MM.1S (cell line): ENCODE measurements at regions not wholly inside any gene's neighbourhood (a gene's known extent, or its start where the extent isn't known, plus 50 kb on each side); places are given as distances from the start of the nearest gene placed in this dataset.

Source experiments
- DNase-seq: peaks from one replicate; pipeline ENCODE4 v3.0.0-alpha.2; 2015
- H2AFZ ChIP-seq: fragments of 300-600 bp; sonication (generic); 2 replicates; pipeline ENCODE4 v1.6.0; 2016; ENCODE audit warnings: antibody characterized with exemption, low read length
- H3F3A ChIP-seq: fragments of 300-600 bp; sonication (generic); 2 replicates; pipeline ENCODE4 v1.6.1; 2016; ENCODE audit warnings: mild to moderate bottlenecking, antibody characterized with exemption, low read length, moderate library complexity, mixed read lengths; ENCODE audit not compliant: insufficient read depth
- H3K27ac ChIP-seq: fragments of 300-600 bp; sonication (generic); 2 replicates; pipeline ENCODE4 v1.5.1; 2016; ENCODE audit warnings: mild to moderate bottlenecking, low read length
- H3K27me3 ChIP-seq: fragments of 300-600 bp; sonication (generic); replicated peaks from 2 replicates; pipeline ENCODE4 v1.6.0; 2016; ENCODE audit warnings: low read length; ENCODE audit not compliant: insufficient read depth
- H3K36me3 ChIP-seq: fragments of 300-600 bp; sonication (generic); replicated peaks from 2 replicates; pipeline ENCODE4 v1.6.1; 2016; ENCODE audit warnings: mild to moderate bottlenecking, low read length, mixed read lengths; ENCODE audit not compliant: insufficient read depth
- H3K4me1 ChIP-seq: fragments of 300-600 bp; sonication (generic); 2 replicates; pipeline ENCODE4 v1.6.1; 2016; ENCODE audit warnings: low read length, mixed read lengths
- H3K4me2 ChIP-seq: fragments of 300-600 bp; sonication (generic); 2 replicates; pipeline ENCODE4 v1.6.0; 2016; ENCODE audit warnings: low read depth, low read length
- H3K4me3 ChIP-seq: fragments of 300-600 bp; sonication (generic); 2 replicates; pipeline ENCODE4 v1.5.1; 2016; ENCODE audit warnings: low read length, mixed read lengths
- H3K79me2 ChIP-seq: fragments of 300-600 bp; sonication (generic); 2 replicates; pipeline ENCODE4 v1.6.1; 2016; ENCODE audit warnings: mixed run types, low read length, mixed read lengths
- H3K9ac ChIP-seq: fragments of 300-600 bp; sonication (generic); 2 replicates; pipeline ENCODE4 v1.6.1; 2016; ENCODE audit warnings: low read length, mixed read lengths
- H3K9me2 ChIP-seq: fragments of 300-600 bp; sonication (generic); replicated peaks from 2 replicates; pipeline ENCODE4 v1.6.1; 2016; ENCODE audit warnings: mild to moderate bottlenecking, low read length, mixed read lengths; ENCODE audit not compliant: insufficient read depth
- H3K9me3 ChIP-seq: fragments of 300-600 bp; sonication (generic); replicated peaks from 2 replicates; pipeline ENCODE4 v1.6.1; 2016; ENCODE audit warnings: mild to moderate bottlenecking, low read length, mixed read lengths; ENCODE audit not compliant: insufficient read depth
- H4K20me1 ChIP-seq: fragments of 300-600 bp; sonication (generic); 2 replicates; pipeline ENCODE4 v1.6.1; 2016; ENCODE audit warnings: mild to moderate bottlenecking, low read length, moderate library complexity, mixed read lengths; ENCODE audit not compliant: insufficient read depth
- CTCF ChIP-seq: fragments of 300-600 bp; sonication (generic); IDR thresholded peaks from 2 replicates; pipeline ENCODE4 v1.5.1; 2016; ENCODE audit warnings: antibody characterized with exemption, low read length, mixed read lengths
- EZH2 ChIP-seq: fragments of 300-600 bp; sonication (generic); optimal IDR thresholded peaks from 2 replicates; pipeline ENCODE3; 2017; ENCODE audit warnings: low read depth, mild to moderate bottlenecking, antibody characterized with exemption, low read length, mixed read lengths
- EZH2phosphoT487 ChIP-seq: fragments of 300-600 bp; sonication (generic); IDR thresholded peaks from 2 replicates; pipeline ENCODE4 v1.6.1; 2018; ENCODE audit warnings: antibody characterized with exemption, low read length

DNA sequence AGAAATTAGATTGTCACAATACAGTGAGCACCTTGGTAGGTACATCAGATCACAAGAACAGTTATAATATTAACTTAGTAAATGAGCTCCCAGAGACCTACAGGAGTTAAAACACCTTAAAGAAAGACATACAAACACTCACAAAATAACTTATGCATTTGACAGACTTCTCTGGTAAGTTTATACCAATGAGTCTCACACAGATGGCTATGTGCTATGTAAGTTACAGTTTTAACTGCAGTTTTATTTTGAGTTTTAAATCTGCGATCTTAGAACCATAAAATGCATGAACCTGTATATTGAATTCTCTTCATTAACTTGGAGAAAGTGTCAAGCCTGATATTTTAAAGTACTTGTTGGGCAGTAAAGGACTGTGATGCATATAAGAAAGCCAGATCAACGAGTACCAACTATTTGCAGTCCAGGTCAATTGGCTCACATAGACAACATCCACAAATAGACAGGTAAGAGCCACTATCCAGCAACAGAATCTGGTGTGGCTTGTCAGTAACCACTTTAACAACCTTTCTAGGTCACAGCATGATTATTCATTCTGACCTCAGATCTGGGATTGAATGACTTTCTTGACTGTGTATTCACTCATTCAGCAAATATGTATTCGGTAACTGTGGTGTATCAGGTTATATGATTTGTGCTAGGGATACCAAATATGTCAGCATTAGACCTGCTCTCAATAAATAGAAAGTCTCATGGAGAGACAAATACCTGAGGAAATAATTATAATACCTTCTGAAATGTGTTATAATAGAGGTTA is 856.6 kb upstream of the MGAT4C start:
- DNase-seq, result no peak
- no peak overlapping the region for H3K27ac ChIP-seq
- H3K4me3 ChIP-seq, result no peak overlapping the region
- H3K4me2 ChIP-seq, result no peak overlapping the region
- no peaks in the 10 kb centered on the region for H3K27me3 ChIP-seq
- H2AFZ ChIP-seq, result no peak overlapping the region
- H3K79me2 ChIP-seq, result no peaks in the 10 kb centered on the region
- H3K9me3 ChIP-seq, result no peaks in the 10 kb centered on the region
- H4K20me1 ChIP-seq, result no peaks in the 10 kb centered on the region
- TF ChIP-seq EZH2 (no peak), EZH2phosphoT487 (no peak), CTCF (no peak)
- H3K9ac ChIP-seq, result no peak overlapping the region
- no peaks in the 10 kb centered on the region for H3K36me3 ChIP-seq
- no peaks in the 10 kb centered on the region for H3F3A ChIP-seq
- no peaks in the 10 kb centered on the region for H3K9me2 ChIP-seq
- no peaks in the 10 kb centered on the region for H3K4me1 ChIP-seq

GRCh38 chr12:87107766-87108165 is 851.6 kb upstream of the MGAT4C start:
- Histone ChIP-seq H3K9me2 (no peaks in the 10 kb centered on the region), H3K9ac (no peak overlapping the region), H3K79me2 (no peaks in the 10 kb centered on the region), H3K27me3 (no peaks in the 10 kb centered on the region), H2AFZ (no peak overlapping the region), H4K20me1 (no peaks in the 10 kb centered on the region), H3K4me3 (no peak overlapping the region), H3F3A (no peaks in the 10 kb centered on the region), H3K4me1 (no peaks in the 10 kb centered on the region), H3K27ac (no peak overlapping the region), H3K4me2 (no peak overlapping the region), H3K9me3 (no peaks in the 10 kb centered on the region), H3K36me3 (no peaks in the 10 kb centered on the region)
- DNase-seq, result no peak
- TF ChIP-seq EZH2 (no peak), CTCF (no peak), EZH2phosphoT487 (no peak)

DNA sequence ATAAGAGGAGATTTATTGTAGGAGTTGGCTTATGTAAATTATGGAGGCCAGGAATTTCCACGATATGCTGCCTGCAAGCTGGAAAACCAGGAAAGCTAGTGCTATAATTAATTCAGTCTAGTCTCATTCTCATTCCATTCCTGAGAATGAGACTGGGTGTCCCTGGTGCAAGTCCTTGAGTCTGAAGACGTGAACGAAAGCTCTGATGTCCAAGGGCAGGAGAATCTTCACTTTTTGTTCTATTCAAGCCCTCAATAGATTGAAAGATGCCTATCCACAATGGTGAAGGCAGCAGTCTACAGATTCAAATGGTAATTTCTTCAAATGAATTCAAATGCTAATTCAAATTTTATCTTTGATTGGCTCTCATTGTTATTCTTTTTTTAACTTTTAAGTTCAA is 851.1 kb upstream of the MGAT4C start:
- no peak for TF ChIP-seq EZH2phosphoT487
- no peak for TF ChIP-seq EZH2
- no peak for TF ChIP-seq CTCF
- Histone ChIP-seq H3K79me2 (no peaks in the 10 kb centered on the region), H3K9ac (no peak overlapping the region), H3K27me3 (no peaks in the 10 kb centered on the region), H4K20me1 (no peaks in the 10 kb centered on the region), H2AFZ (no peak overlapping the region), H3K4me1 (no peaks in the 10 kb centered on the region), H3K9me2 (no peaks in the 10 kb centered on the region), H3K4me2 (no peak overlapping the region), H3F3A (no peaks in the 10 kb centered on the region), H3K36me3 (no peaks in the 10 kb centered on the region), H3K9me3 (no peaks in the 10 kb centered on the region), H3K27ac (no peak overlapping the region), H3K4me3 (no peak overlapping the region)
- DNase-seq, result no peak
